ENCODE measurements at regions not wholly inside any gene's neighbourhood (a gene's known extent, or its start where the extent isn't known, plus 50 kb on each side); places are given as distances from the start of the nearest gene placed in this dataset.

- no peak for TF ChIP-seq POLR2A (IDR thresholded peaks at IDR 0.05; ENCODE audit: low read length)
- TF ChIP-seq GATA1 (IDR thresholded peaks at IDR 0.05; ENCODE audit: low read depth, low read length) = no peak
Measured at GRCh38 chr4:108559911-108560310, 60.5 kb upstream of the RPL34 start.
